D341Med (cell line): ENCODE measurements at regions not wholly inside any gene's neighbourhood (a gene's known extent, or its start where the extent isn't known, plus 50 kb on each side); places are given as distances from the start of the nearest gene placed in this dataset.
A peak's percentile ranks its signal among the peaks of the same experiment; 100 is the strongest.
"Not testable (repeated sequence)": the region's sequence is repeated elsewhere in the genome, so short reads cannot be mapped to it uniquely, and the experiment has no call there.

ENCODE experiments used
- DNase-seq: peaks from one replicate; pipeline ENCODE4 v3.0.0; 2012; ENCODE audit warnings: low spot score

DNA sequence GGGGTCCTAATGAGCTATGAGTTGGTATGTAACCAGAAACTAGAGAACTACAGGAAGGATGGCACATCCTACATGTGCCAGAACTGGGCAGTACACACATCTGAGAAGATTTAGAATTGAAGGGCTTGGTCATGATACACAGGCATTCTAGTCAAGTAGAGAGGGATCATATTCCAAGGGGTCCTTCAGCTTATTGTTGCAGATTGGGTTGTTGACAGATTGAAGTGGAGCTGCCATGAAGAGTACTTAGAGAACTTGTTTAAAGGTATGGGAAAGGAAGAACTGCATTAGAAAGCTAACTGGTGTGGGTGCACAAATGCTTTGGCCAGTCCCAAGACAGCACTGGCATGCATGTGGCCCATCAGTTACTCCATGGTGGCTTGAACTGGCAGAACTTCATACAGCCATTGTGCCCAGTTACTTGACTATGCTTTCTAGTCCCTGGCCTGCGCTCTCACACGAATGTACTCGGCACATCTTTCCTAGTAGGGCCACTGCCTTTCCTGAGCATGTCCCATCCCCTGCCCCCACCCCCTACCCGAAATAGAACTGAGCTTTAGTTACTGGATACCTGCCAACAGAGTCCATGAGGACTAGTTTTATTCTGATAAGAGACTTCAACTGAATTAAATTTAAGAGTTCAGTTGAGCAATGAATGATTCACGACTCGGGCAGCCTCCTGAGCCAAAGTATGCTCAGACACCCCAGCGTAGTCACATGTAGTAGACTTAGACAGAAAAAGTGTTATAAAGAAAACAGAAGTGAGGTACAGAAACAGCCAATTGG is 64.0 kb downstream of the CCNG2 start:
- DNase-seq, result no peak

DNA sequence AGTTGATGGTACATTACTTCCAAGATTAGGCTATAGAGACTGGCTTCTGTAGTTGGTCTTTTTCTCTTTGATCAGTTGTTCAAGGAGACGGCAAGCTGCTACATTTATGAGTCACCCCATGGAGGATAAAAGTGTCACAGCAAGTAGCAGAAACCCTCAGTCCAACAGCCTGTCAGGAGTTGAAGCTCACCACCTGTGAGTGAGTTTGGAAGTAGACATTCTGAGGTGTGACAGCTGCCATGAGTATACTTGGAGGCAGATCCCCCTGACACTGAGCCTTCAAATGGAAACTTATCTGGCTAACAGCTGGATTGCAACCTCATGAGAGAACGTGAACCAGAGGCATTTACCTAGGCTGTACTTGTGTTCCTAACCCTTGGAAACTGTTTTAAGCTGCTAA is 68.0 kb downstream of the CCNG2 start:
- no peak for DNase-seq

DNA sequence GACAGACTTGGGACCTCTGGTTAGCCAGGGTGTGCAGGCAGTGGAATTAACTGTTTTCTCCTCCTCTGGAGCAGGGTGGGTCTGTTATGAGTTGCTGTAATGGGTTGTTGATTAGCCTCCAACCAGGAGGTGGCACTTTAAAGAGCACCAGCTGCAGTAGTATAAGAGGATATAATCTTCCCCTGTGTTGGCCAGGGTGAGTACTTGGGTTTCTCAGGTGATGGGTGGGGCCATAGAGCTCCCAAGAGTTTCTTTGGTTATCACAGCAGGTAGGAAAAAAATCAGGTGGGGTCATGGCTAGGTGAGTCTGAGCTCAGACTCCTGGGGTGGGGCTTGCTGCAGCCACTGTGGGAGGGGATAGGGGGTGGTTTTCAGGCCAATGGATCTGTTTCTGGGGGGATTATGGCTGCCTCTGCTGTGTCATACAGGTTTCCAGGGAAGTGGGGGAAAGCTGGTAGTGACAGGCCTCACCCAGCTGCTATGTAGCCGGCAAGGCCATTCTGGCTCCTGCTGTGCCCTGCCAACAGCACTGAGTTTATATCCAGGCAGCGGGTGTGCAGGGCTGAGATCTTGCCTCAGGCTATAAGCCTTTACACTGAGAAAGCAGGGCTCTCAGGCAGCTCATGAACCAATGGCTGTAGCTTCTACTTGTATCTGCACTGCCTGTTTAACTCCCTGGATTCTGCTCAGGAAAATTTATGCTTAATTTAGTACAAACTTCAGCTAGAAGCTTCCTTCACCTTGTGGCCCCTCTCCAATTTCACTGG is 70.1 kb downstream of the CCNG2 start:
- no peak for DNase-seq

DNA sequence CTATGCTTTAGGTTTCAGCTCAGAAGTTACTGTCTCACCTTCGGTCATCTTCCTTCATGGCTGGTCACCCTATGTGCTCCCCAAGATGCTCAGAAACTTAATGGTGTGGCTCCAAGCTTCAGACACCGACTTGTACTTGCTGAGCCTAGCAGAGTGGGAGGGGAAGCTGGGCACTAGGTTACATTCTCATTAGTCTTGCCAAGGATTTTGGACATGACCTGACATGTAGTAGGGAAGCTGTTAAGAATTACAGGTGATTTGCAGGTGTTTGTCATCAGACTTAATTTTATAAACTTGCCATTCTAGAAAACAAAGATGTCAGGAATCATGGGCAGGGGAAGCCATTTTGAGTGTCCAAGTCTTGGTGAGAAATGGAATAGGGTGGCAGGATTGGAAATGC is 72.4 kb downstream of the CCNG2 start:
- no peak for DNase-seq

DNA sequence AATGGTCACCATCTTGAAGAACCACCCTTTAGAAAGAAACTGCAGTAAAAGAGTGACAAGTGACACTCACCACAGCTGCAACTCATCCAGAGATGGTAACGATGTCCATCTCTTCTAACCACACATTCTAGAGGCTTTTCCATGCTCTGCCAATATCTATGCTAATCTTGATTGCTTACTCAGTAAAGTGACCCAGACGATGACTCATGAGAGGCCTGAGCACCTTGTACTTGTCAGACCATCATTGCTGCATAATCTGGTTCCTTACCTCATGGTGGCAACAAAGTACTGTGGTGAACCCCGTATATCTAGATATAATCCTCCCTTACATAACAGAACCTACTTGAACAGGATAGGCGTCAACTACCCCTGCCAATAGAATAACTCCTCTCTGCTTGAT is 75.6 kb downstream of the CCNG2 start:
- DNase-seq, result no peak

DNA sequence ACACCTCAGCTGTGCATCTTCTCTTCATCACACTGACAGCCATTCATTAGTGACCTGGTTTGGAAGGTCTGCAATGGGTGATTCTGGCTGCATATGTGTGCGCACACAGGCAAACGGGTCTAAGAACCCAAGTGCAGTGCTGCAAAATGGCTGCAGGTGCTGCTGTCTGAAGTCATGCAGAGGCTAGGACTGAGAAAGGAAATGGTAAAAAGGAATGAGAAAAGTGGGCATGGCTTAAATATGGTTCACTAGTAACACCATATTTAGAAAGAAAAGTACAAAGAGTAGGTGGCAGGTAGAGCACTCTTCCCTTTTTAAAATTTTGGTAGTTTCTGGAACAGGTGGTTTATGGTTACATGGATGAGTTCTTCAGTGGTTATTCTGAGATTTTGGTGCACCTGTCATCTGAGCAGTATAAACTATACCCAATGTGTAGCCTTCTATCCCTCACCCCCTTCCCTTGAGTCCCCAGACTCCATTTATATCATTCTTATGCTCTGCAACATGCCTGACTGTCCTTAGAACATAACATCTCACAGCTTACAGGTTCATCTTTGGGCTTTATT is 78.4 kb downstream of the CCNG2 start:
- DNase-seq, result no peak

DNA sequence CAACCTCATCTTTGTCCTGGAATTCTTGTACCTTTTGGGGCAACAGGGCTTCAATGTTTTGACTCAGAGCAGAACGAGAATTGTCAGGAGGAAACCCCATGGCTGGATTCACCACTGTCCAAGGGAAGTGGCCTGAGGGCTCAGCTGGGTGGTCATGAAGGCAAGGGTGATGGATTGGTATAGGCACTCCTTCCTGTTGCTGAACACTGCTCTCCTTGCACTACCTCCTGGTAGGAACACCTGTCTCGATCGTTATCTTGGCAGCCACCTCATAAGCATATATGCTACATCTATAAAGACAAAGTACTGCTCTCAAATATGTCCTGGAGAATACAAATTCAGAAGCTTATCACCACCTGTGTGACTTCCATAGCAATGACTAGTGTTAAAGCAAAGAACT is 79.8 kb downstream of the CCNG2 start:
- DNase-seq, result no peak

DNA sequence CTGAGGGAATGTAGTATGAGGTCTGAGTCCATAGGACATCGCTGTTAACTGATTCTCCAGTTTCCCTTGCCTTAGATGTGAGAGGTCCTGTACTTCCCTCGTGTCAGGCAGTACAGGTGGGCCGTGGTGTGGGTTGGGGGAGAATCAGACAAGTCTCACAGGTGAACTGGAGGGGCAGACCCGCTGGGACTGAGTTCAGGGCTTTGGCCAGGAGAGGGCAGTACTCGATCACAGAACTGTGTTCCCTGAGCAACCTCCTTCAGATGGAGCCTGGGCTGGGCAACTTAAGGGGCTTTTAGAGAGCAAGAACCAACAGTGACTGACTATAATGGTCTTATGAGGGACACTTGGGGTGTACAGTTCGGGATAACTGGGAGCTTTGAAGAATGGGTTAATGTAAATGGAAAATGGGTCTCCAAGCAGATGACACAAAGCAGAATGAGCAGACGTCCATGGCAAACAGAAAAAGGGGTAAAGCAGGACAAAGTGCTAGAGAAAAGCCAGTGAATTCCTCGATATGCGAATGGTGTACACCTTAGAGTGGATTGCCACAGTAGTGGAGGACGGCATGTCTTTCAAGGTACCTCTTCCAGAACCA is 83.6 kb downstream of the CCNG2 start:
- DNase-seq, result peak; percentile 87

DNA sequence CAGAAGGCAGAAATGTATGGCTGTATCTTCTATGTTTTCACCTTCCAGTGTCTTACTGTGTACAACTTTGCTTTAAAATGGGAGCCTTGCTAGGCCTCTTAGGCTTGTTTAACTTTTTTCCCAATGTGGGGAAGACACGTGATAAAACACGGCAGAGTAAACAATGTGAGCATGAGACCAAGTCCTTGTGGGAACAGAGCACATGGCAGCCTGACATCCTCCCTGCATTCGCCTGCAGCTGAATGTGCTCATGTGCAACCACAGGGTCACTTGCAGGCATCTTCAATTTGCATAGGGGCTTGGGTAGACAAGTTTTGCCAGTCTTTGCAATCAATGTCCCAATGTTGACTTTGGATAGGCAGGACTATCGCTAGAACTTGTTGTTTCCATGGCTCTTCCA is 91.8 kb downstream of the CCNG2 start:
- no peak for DNase-seq

DNA sequence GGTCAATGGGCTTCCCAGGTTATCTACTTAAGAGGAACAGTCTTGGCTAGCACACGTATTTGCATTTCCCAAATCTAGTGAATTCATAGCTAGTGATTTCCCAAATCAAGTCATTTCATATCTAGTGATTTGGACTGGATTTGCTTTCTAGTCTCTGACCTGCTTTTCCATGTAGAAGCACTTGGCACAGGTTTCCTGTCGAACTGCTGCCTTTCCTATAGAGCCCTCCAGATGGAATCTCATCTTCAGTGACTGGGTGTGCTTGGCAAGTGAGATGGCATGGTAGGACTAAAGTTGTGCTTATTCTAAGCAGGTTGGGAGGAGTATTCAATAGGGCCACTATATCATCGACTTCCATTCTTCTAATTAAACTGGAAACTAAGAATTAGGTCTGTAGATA is 94.7 kb downstream of the CCNG2 start:
- no peak for DNase-seq

DNA sequence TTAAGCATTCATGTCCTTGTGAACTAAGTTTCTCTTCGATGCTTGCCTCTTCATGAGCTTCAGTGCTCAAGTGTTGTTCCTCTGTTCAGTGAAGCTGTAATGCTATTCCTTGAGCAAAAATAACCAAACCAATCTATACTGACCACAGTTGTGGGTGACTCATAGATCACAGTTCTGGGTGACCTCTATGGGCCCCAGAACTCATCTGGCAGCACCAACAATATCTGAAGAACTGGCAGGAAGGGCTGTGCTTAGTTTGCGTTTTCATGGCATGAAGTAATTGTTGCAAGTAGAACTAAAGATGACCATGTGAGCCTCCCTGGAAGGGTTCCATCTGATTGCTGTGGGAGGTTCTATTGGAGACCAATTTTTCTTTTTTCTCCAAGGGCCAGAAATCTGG is 106.2 kb downstream of the CCNG2 start:
- DNase-seq, result no peak

DNA sequence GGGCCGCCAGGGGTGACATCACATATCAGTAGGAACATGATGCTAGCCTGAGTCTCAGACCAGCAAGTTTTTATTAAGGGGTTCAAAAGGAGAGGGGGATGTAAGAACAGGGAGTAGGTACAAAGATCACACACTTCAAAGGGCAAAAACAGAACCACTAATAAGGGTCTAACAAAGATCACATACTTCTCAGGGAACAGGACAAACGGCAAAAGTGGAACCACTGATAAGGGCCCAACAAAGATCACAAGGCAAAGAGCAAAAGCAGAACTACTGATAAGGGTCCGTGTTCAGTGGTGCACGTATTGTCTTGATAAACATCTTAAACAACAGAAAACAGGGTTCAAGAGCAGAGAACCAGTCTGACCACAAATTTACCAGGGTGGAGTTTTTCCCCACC is 107.0 kb downstream of the CCNG2 start:
- DNase-seq, result not testable (repeated sequence)

DNA sequence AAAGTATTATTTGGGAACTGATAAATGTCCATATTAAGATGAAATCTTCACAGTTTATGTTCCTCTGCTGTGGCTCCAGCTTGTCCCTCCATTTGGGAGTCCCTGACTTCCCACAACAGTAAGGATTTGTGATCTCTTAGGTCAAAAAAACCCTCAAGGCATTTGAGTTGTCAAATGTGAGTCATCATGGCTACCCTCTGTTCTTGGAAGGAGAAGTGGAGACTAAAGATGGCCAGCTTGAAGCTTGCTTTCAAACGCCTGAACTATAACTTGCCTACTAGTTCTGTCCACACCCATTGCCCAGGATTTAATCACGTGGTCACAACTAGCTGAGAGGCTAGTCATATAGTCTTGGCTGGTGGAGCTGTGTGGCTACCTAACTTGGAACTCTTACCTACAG is 107.8 kb downstream of the CCNG2 start:
- DNase-seq, result no peak

DNA sequence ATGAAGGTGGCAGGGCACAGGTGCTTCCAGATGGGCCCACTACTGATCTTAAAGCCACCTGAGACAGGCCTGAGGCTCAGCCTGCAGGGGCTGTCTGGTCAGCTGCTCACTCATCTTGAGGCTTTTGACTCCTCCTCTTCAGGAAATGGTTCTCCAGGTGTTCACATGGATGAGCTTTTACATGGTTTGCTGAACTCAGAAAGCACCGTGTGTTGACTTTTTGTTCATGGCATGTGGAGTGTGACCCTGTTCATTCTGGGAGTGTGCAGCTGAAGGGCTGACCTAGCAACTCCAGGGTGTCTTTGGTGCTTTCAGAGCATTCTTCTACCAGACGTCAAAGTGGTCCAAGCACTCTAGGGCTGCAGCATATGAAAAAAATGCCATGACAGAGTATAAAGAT is 111.1 kb downstream of the CCNG2 start:
- no peak for DNase-seq

DNA sequence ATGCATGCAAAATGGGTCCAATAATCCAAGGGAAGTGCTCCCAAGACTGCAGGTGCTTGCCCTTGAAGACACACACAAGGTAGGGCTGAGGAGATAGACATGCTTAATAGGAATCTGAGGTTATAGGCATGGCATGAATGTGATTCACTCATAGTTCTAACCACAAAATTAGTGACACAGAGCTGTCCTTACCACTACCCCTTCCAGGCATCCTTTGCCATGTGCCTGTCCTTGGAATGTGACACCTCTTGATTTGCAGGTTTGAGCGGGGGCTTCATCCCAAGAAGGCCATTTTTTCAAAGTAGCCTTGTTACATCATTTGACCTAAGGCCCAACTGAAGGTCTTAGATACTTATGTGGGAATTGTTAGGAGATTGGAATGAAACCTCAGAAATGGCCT is 112.5 kb downstream of the CCNG2 start:
- no peak for DNase-seq

DNA sequence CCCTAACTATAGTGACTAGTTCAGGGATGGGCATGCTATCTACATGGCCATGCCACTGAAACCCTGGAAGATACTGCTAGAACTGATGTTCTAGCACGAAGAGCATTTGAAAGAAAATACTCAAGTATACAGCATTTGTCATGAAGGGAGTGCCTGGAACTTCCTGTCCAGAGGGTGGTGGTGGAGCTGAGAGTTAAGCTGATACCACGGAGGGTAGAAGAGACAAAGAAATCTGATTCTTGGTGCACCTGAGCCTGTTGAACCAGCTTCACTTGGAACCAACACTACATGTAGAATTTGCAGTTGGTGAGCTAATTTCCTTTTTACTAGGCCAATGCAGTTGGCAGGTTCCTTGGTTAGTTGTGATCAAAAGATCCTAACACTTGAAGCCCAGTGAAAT is 116.4 kb downstream of the CCNG2 start:
- DNase-seq, result no peak

DNA sequence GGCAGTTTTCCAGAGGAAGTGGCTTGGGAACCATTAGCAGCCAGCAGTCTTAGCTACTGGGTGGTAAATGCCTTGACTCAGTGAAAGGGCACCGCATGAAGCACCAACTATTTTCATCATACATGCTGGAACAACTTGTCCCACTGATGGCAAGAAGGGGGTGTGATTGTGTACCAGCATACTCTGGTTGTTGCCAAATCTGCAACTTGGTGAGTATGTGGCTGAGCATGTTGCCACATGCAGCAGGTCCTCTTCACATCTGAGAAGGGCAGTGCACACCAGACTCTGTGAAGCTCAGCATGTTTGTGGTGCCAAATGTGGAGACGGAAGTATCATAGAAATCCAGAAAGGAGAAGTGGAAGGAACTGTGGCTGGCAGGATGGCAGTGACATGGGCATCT is 122.1 kb downstream of the CCNG2 start:
- DNase-seq, result not testable (repeated sequence)

DNA sequence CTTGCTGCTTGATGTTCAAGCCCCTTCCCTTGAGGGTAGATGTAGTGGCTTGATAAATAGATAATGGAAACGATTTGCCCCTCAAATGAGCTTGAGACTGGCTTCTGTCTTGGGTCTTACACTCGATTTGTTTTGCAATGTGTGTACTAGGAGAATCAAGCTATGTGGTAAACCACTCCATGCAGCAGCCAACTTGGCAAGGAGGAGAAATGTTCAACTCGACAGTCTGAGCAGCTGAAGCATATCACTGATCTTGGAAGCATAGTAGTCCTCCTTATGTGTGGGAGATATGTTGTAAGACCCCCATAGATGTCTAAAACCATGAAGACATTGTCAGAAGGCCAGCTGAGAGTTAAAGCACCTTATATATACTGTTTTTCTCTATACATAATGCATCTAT is 125.3 kb downstream of the CCNG2 start:
- no peak for DNase-seq

DNA sequence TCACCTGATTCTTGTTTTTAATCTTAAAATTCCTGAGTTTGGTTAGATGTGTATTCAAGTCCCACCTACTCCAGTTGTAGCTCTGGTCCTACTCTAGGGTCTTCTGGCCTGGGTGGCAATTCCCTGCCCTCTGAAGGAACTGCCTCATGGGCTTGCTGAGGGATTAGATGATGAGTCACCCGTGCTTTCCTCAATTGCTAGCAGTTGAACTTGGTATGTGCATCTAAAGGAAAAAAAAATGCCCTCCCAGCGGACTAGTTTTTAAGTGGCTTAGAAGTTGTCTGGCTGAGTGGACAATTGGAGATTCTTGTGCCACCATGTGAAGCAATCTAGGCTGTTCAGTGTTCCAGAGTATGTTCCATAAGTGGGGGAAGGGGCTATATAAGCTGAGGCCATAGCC is 127.0 kb downstream of the CCNG2 start:
- no peak for DNase-seq

DNA sequence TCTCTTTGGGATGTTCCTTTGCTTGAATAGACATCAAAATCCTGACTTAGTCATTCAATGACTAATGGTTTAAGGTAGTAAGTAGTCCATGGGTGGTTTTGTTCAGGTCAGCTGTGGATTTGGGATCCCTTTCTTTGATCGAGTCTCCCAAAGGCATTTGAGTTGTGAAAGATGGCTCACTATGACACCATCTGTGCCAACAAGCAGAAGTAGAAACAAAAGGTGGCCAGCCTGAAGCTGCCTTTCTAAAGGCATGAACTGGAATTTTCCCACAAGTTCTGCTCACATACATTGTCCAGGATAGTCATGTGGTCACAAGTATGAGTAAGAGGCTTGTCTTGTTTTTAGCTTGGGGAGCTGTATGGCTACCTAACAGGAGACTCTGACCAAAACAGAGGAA is 129.9 kb downstream of the CCNG2 start:
- DNase-seq, result no peak

DNA sequence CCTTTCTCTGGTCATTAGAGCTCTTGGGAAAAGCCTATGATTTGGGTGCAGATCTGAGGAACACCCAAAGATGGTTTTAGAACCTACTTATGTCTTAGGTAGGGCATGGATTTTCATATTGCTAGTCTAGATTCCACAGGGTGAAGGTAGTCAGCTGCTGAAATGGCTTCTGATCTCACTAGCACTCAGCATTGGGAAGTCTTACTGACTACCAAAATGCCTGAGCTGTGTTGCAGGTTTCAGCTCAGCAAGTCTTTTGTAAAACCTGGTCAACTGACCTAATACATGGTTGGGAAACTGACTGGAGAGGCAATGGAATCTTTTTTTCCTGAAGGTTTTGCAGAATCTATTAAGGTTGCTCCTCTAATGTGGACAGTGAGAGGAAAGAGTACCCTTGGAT is 136.4 kb downstream of the CCNG2 start:
- no peak for DNase-seq

DNA sequence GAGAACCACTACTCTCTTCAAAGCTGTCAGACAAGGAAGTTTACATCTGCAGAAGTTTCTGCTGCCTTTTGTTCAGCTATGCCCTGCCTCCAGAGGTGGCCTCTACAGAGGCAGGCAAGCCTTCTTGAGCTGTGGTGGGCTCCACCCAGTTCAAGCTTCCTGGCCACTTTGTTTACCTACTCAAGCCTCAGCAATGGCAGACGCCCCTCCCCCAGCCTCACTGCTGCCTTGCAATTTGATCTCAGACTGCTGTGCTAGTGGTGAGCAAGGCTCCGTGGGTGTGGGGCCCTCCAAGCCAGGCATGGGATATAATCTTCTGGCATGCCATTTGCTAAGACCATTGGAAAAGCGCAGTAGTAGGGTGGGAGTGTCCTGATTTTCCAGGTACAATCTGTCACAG is 144.0 kb downstream of the CCNG2 start:
- DNase-seq, result not testable (repeated sequence)

DNA sequence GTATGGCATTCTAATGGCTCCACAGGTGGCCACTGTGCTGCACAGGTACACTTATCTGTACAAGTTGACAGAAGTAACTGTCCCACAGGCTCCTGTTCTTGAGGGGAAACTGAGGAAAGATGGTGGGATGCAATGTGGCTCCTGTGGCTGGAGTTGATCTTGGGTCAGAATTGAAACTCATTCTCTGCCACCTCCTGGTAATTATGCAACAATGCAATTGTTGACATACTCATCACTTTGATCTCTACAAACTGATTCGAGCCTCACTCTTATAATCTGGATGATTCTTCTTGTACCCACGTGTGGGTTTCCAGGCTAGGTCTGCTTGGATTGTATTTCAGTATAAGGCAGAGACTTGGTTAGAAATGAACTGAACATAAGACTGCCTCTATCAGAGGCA is 148.8 kb downstream of the CCNG2 start:
- peak; percentile 36 for DNase-seq
